HFFc6 (cell line): ENCODE measurements at regions not wholly inside any gene's neighbourhood (a gene's known extent, or its start where the extent isn't known, plus 50 kb on each side); places are given as distances from the start of the nearest gene placed in this dataset.

ENCODE experiments used
- DNase-seq: peaks from one replicate; pipeline ENCODE4 v3.0.0-alpha.2; 2018
- H3K27ac Mint-ChIP-seq: 2 replicates; pipeline ENCODE4 v1.8.0; 2020; ENCODE audit warnings: mild to moderate bottlenecking, mixed read lengths
- H3K27me3 Mint-ChIP-seq: 2 replicates; pipeline ENCODE4 v1.8.0; 2021; ENCODE audit warnings: mild to moderate bottlenecking, moderate library complexity, mixed read lengths; ENCODE audit not compliant: insufficient read depth
- H3K36me3 Mint-ChIP-seq: 2 replicates; pipeline ENCODE4 v1.8.0; 2021; ENCODE audit warnings: low read depth, mixed read lengths
- H3K4me1 Mint-ChIP-seq: 2 replicates; pipeline ENCODE4 v1.8.0; 2020; ENCODE audit warnings: low read depth, mixed read lengths
- H3K4me3 Mint-ChIP-seq: 2 replicates; pipeline ENCODE4 v1.8.0; 2020; ENCODE audit warnings: mild to moderate bottlenecking, moderate library complexity, mixed read lengths
- H3K9me3 Mint-ChIP-seq: 2 replicates; pipeline ENCODE4 v1.8.0; 2020; ENCODE audit warnings: mild to moderate bottlenecking, mixed read lengths
- CTCF ChIP-seq: fragments of 200-600 bp; sonication (generic); IDR thresholded peaks from 2 replicates; pipeline ENCODE4 v1.5.0; 2021; ENCODE audit warnings: antibody characterized with exemption, mild to moderate bottlenecking

DNA sequence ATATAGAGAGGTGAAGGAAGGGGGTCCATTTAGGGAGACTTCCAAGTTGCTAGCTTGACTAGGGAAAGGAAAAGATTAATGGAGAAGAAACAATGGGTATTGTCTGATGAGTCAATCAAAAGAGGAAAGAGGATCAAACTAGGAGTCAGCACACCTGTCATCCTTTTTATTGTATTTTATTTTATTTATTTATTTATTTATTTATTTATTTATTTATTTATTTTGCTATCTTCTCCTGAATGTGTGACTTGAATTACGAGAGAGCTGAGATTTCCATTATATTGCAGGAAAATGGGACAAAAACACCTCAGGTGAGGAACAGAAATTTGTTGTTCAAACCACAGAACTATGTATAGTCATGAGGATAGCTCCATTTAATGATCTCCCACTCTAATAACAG is 58.9 kb downstream of the NUDT11 start:
- H3K27ac Mint-ChIP-seq = no peak overlapping the region
- H3K27me3 Mint-ChIP-seq = no peaks in the 10 kb centered on the region
- no peak for TF ChIP-seq CTCF
- DNase-seq = no peak
- no peaks in the 10 kb centered on the region for H3K9me3 Mint-ChIP-seq
- no peaks in the 10 kb centered on the region for H3K4me1 Mint-ChIP-seq
- H3K4me3 Mint-ChIP-seq = no peak overlapping the region
- H3K36me3 Mint-ChIP-seq = no peaks in the 10 kb centered on the region

DNA sequence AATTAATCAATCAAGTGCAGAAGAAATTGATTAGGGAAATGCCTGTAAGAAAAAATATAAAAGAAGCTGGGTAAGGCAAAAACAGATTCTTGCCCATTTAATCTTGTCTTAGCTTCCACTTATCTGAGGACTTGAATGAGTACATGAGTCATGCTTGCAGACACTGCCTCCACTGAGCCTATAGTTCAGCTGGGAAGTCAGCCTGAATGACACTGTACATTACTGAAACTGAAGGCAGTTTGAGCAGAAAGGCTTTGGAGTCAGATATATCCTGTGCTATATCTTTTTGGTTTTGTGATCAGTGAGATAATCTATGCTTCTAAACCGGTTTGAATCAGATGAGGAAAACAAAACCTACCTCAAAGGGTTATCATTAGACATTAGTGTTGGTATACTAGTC is 61.3 kb downstream of the NUDT11 start:
- no peak for TF ChIP-seq CTCF
- DNase-seq = no peak
- Mint-ChIP-seq H3K36me3 (no peaks in the 10 kb centered on the region), H3K27ac (no peak overlapping the region), H3K4me3 (no peak overlapping the region), H3K9me3 (no peaks in the 10 kb centered on the region), H3K4me1 (no peaks in the 10 kb centered on the region), H3K27me3 (no peaks in the 10 kb centered on the region)

DNA sequence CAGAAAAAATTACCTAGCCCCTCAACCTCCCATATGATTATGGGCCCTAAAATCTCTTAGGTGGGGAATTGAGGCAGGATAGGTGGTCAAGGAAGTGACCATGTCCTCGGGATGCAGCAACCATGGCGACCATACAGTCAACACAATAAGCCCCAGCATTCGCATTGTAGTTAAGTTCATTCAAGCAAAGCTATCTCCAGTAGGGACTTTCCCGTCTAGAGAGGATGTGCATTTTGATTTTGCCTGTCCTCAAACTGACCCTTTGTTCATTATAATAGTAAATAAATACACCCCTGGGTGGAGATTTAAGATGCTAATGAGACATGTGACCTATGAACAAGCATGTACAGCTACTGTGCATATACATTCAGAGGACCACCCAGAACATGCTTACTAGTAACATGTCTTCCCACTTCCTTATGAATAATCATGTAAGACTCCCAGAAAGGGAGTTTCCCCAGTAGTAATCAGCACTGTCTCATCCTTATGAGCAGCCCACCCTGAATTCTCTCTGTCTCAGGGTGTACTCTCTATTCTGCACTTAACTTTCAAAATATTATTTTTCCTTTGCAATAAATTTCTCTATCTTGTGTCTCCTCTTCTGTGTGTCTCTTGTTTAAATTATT is 74.3 kb downstream of the NUDT11 start:
- Mint-ChIP-seq H3K4me1 (no peaks in the 10 kb centered on the region), H3K27ac (no peak overlapping the region), H3K9me3 (no peaks in the 10 kb centered on the region), H3K4me3 (no peak overlapping the region), H3K27me3 (no peaks in the 10 kb centered on the region), H3K36me3 (no peaks in the 10 kb centered on the region)
- DNase-seq = no peak
- TF ChIP-seq CTCF = no peak

DNA sequence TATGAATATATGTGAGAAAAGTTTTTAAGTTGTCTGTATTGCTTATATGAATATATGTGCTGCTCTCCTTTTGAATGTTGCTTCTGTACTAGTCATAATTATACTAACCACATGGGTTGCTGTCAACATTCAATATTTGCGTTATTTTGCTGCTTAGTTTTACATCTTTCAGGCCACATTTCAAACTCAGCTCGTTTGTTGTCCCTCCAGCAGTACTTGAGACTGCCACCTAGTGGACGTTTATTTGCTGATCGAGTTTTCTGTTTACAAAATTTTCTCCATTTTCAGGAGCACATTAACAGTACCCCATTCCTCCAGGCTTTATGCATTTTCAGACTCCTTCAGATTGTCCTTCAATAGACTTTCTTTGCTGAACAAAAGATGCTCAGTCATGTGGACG is 75.8 kb downstream of the NUDT11 start:
- Mint-ChIP-seq H3K4me3 (no peak overlapping the region), H3K36me3 (no peaks in the 10 kb centered on the region), H3K27ac (no peak overlapping the region), H3K9me3 (no peaks in the 10 kb centered on the region), H3K4me1 (no peaks in the 10 kb centered on the region), H3K27me3 (no peaks in the 10 kb centered on the region)
- peak; percentile 12 for DNase-seq
- TF ChIP-seq CTCF = peak; percentile 82

DNA sequence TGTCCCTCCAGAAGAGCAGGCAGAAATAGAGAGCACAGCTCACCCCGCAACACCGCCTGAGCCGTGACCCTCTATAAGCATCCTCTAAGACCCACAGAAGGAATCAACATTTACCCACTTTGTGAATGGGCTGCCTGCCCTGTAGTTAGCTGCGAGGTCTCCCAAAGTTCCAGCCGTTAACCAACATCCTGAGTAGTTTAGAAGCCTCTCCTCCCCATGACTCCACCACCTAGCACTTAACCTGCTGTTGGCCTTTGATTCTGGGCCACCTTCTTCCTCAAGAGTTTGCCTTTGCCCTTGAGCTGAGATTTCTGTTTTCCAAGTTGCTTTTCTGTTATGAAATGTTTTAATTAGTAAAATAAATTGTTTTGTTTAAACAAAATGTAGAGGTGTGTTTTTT is 75.8 kb downstream of the NUDT10 start:
- Mint-ChIP-seq H3K9me3 (peaks cover 5% of the 10 kb centered on the region; the same call in 1 of the 2 replicates), H3K27ac (no peak overlapping the region), H3K4me1 (no peaks in the 10 kb centered on the region), H3K4me3 (no peak overlapping the region), H3K27me3 (no peaks in the 10 kb centered on the region), H3K36me3 (no peaks in the 10 kb centered on the region)
- no peak for DNase-seq
- TF ChIP-seq CTCF = no peak
